Kidney (tissue), 13 donors: ENCODE measurements at regions not wholly inside any gene's neighbourhood (a gene's known extent, or its start where the extent isn't known, plus 50 kb on each side); places are given as distances from the start of the nearest gene placed in this dataset.

Experiments used
- DNase-seq, 5 donors: peaks; one replicate each; pipeline ENCODE4 v3.0.0-alpha.2; 2013 to 2020
- FAIRE-seq: peaks from 2 replicates; lab custom pipeline; 2012; peaks lifted over from hg19 to GRCh38; lab: Jason Lieb, UNC
- H3K27ac ChIP-seq, 2 donors: one replicate each; pipeline ENCODE4 v1.7.0; 2013; ENCODE audit warnings: low read depth in 2 of 2, low read length in 2 of 2, inconsistent platforms in 1 of 2
- H3K27me3 ChIP-seq: one replicate; pipeline ENCODE4 v1.7.1; 2013; ENCODE audit warnings: low read length, inconsistent platforms; ENCODE audit not compliant: control insufficient read depth, insufficient read depth
- H3K36me3 ChIP-seq, 3 donors: one replicate each; pipeline versions ENCODE4 v1.7.0 to v1.7.1; 2013; ENCODE audit warnings: low read length in 3 of 3, control low read depth in 1 of 3, inconsistent platforms in 1 of 3; ENCODE audit not compliant: insufficient read depth in 3 of 3, control insufficient read depth in 2 of 3
- H3K4me1 ChIP-seq, 3 donors: one replicate each; pipeline versions ENCODE4 v1.7.0 to v1.7.1; 2013; ENCODE audit warnings: low read length in 3 of 3, inconsistent platforms in 1 of 3, low read depth in 1 of 3; ENCODE audit not compliant: control insufficient read depth in 2 of 3, insufficient read depth in 2 of 3
- H3K4me3 ChIP-seq, 3 donors: one replicate each; pipeline versions ENCODE4 v1.7.0 to v1.8.1; 2013; ENCODE audit warnings: low read length in 3 of 3, control low read depth in 1 of 3, inconsistent platforms in 1 of 3
- H3K9ac ChIP-seq, 3 donors: one replicate each; pipeline versions ENCODE4 v1.7.0 to v1.7.1; 2013; ENCODE audit warnings: low read length in 3 of 3, control low read depth in 1 of 3, inconsistent platforms in 1 of 3
- H3K9me3 ChIP-seq, 3 donors: one replicate each; pipeline versions ENCODE4 v1.7.0 to v1.7.1; 2013; ENCODE audit warnings: low read length in 3 of 3, control low read depth in 1 of 3, inconsistent platforms in 1 of 3; ENCODE audit not compliant: control insufficient read depth in 2 of 3, insufficient read depth in 1 of 3
- intact Hi-C: fragments of 100-400 bp; cut with DNase I; formaldehyde crosslinking; loops from one replicate; pipeline ENCODE4 v1.11.1; 2022
- TF ChIP-seq, protein P1 (sequence below): IDR thresholded peaks from 3 replicates; pipeline ENCODE4 v1.5.1; 2012; ENCODE audit warnings: mild to moderate bottlenecking, moderate library complexity, borderline replicate concordance; ENCODE audit not compliant: insufficient read depth; ENCODE audit errors: extremely low read depth
- donor health status: control.
- donor health status: control.
- donor health status: control.
- donor health status: control.
- donor health status: control.
- donor health status: DM: yes; HTN: yes; CAD: no.
- donor health status: Normal renal cell carcinoma (clear cell type).

- H3K27ac ChIP-seq, result no peak overlapping the region
- intact Hi-C loops, result no loop called here
- no peak overlapping the region for H3K9ac ChIP-seq
- no peaks in the 10 kb centered on the region for H3K4me1 ChIP-seq
- no peak for DNase-seq
- H3K4me3 ChIP-seq, result no peak overlapping the region
- FAIRE-seq, result no peak
- no peaks in the 10 kb centered on the region for H3K9me3 ChIP-seq
- no peaks in the 10 kb centered on the region for H3K36me3 ChIP-seq
- TF ChIP-seq, protein P1, sequence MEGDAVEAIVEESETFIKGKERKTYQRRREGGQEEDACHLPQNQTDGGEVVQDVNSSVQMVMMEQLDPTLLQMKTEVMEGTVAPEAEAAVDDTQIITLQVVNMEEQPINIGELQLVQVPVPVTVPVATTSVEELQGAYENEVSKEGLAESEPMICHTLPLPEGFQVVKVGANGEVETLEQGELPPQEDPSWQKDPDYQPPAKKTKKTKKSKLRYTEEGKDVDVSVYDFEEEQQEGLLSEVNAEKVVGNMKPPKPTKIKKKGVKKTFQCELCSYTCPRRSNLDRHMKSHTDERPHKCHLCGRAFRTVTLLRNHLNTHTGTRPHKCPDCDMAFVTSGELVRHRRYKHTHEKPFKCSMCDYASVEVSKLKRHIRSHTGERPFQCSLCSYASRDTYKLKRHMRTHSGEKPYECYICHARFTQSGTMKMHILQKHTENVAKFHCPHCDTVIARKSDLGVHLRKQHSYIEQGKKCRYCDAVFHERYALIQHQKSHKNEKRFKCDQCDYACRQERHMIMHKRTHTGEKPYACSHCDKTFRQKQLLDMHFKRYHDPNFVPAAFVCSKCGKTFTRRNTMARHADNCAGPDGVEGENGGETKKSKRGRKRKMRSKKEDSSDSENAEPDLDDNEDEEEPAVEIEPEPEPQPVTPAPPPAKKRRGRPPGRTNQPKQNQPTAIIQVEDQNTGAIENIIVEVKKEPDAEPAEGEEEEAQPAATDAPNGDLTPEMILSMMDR, result no peak
- H3K27me3 ChIP-seq, result peaks cover 2% of the 10 kb centered on the region
Observed at GRCh38 chrX:69371159-69371558, 133.0 kb upstream of the NALF2 start.

GRCh38 chrX:69369999-69370398 lies 134.1 kb upstream of the NALF2 start:
- FAIRE-seq, result no peak
- peaks cover 2% of the 10 kb centered on the region for H3K27me3 ChIP-seq
- no peak for DNase-seq

DNA sequence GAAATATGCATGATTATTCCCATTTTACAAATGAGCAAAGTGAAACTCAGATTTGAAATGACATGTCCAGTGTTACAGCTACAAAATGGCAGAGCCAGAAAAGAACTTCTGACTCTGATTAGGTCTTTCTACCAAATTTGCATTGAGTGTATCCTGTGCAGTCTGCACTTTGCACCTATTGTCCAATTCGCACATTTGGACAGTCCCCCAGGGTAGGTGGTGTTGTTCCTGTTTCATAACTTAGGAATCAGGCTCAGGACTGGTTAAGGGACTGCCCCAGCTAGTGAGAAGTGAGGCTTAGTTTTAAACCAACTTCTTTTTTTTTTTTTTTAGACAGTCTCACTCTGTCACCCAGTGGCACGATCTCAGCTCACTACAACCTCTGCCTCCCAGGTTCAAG lies 137.9 kb upstream of the NALF2 start:
- no peaks in the 10 kb centered on the region for H3K36me3 ChIP-seq
- TF ChIP-seq, protein P1, result no peak
- H3K27me3 ChIP-seq, result peaks cover 2% of the 10 kb centered on the region
- intact Hi-C loops, result no loop called here
- no peaks in the 10 kb centered on the region for H3K9me3 ChIP-seq
- DNase-seq (no peak), FAIRE-seq (no peak)
- no peak overlapping the region for H3K9ac ChIP-seq
- H3K4me3 ChIP-seq, result no peak overlapping the region
- H3K27ac ChIP-seq, result no peak overlapping the region
- no peaks in the 10 kb centered on the region for H3K4me1 ChIP-seq

More at GRCh38 chrX:69369999-69370398, 134.1 kb upstream of the NALF2 start:
- Histone ChIP-seq H3K27ac (no peak overlapping the region), H3K4me3 (no peak overlapping the region), H3K4me1 (no peaks in the 10 kb centered on the region), H3K9me3 (no peaks in the 10 kb centered on the region), H3K9ac (no peak overlapping the region), H3K36me3 (no peaks in the 10 kb centered on the region)
- intact Hi-C loops, result no loop called here
- TF ChIP-seq, protein P1, result no peak

GRCh38 chrX:69365755-69366154 lies 138.4 kb upstream of the NALF2 start:
- Histone ChIP-seq H3K9me3 (no peaks in the 10 kb centered on the region), H3K27me3 (peaks cover under 1% of the 10 kb centered on the region), H3K27ac (no peak overlapping the region), H3K9ac (no peak overlapping the region), H3K36me3 (no peaks in the 10 kb centered on the region), H3K4me1 (no peaks in the 10 kb centered on the region), H3K4me3 (no peak overlapping the region)
- DNase-seq (no peak), FAIRE-seq (no peak)
- TF ChIP-seq, protein P1, result no peak
- intact Hi-C loops, result no loop called here
